ENCODE measurements at regions not wholly inside any gene's neighbourhood (a gene's known extent, or its start where the extent isn't known, plus 50 kb on each side); places are given as distances from the start of the nearest gene placed in this dataset.

DNA sequence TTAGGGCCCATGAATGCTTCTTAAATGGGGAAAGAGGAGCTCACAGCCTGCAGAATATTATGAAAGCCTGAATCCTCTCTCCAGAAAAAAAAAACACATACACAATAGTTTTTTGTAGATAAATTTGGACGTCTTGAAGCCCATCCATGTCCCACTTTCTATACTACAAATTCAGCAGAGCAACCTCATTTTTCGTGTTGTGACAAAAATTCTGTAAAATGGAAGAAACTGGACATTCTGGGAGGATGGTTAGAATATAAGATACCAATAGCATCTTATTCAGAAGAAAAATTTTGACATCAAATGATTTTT, 102.1 kb downstream of the ZNF281 start:
- no peak overlapping the region for H3K27ac Mint-ChIP-seq
- ATAC-seq (no peak), DNase-seq (no peak)
- CTCF ChIA-PET = interaction anchor here (0.6 to 1.9 kb wide), 7 partner anchors 13 to 190 kb away, joined by 3 to 7 read pairs (median 3); no protein-coding TSS in a partner anchor
- H3K36me3 Mint-ChIP-seq = no peaks in the 10 kb centered on the region
- H3K4me3 Mint-ChIP-seq = no peak overlapping the region
- no peaks in the 10 kb centered on the region for H3K9me3 Mint-ChIP-seq (ENCODE audit: low read depth)
- peaks cover 14% of the 10 kb centered on the region for H3K4me1 Mint-ChIP-seq
- peaks cover 27% of the 10 kb centered on the region for H3K27me3 Mint-ChIP-seq

DNA sequence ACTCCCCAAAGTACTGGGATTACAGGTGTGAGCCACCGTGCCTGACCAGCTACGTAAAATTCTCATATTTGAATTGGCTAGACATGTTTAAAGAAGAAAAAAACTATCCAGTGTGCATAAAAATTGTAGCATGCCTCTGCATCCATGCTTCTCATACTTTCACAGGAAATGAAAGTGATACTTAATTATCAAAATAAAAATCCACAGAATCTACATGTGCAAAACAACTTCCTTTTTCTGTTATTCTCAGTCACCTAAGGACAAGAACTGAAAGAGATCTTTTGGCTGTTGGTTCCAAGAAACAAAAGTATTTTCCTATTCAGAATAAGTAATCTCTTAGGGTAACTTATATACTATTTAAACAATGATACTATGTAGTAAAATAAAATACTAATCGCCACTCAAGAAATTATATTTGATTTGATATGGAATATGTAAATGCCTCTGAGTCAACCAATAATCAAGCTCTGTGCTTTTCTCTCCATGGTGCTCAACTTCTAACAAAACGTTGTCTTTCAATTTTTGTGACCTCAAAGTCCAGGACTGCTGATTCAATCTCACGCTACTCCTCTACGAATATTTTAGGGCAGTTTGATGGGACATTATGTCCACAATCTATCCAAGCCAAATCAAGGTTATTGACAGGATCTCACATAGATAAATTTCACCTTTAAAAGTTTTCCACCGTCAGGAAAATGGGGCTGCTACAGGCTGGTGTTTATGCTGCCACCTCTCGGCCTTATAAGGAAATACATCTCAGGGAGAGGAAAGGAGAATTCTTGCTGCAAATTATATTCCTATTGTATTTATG, 102.7 kb downstream of the ZNF281 start:
- Mint-ChIP-seq H3K9me3 (ENCODE audit: low read depth) (no peaks in the 10 kb centered on the region), H3K4me1 (peaks cover 16% of the 10 kb centered on the region), H3K27ac (no peak overlapping the region), H3K27me3 (peaks cover 31% of the 10 kb centered on the region), H3K36me3 (no peaks in the 10 kb centered on the region), H3K4me3 (peak overlapping the region; percentile 45)
- CTCF ChIA-PET = interaction anchor here (0.6 to 2.0 kb wide), 9 partner anchors 13 to 305 kb away, joined by 3 to 7 read pairs (median 4); no protein-coding TSS in a partner anchor
- ATAC-seq (no peak), DNase-seq (no peak)

DNA sequence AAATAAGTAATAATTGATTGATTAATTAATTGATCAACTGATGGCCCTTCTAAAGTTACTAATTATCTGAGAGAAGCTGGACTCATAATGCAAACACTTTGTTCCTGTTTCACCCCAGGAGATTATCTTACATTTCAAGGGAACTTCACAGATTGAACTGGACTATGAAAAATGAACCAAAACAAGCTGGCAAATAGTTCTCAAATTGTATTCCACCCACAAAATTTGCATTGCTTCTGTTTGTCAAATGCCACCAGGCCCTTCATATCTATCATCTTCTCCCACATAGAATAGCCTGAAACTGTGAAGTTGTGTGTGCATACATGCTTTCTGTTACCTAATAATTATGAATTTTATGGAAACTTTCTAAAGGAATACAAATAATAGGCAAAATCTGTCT, 104.0 kb downstream of the ZNF281 start:
- Mint-ChIP-seq H3K4me3 (no peak overlapping the region), H3K27ac (no peak overlapping the region), H3K9me3 (ENCODE audit: low read depth) (no peaks in the 10 kb centered on the region), H3K36me3 (no peaks in the 10 kb centered on the region), H3K4me1 (peaks cover 18% of the 10 kb centered on the region), H3K27me3 (peaks cover 37% of the 10 kb centered on the region)
- ATAC-seq = no peak
- CTCF ChIA-PET = interaction anchor here (2.0 kb wide), 1 partner anchor 177 kb away, joined by 6 read pairs; no protein-coding TSS in a partner anchor
- DNase-seq = no peak

DNA sequence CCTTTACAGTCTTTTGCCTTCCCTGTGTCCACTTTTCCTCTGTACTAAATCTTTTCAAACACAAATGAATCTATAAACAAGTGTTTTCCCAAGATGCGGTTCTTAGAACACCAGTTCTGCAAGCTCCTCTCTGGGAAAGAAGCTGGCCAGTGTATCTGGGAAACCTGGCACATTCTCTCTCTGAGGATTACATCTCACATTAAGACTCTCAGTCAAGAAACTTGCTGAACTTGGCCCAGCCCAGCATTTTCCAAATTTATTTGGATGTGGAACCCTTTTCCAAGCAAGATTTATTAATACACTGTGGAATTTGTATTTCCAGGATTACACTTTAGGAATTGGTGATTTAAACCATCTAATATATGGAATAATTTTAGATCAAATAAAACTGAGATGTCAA, 105.7 kb downstream of the ZNF281 start:
- H3K36me3 Mint-ChIP-seq = no peaks in the 10 kb centered on the region
- H3K4me1 Mint-ChIP-seq = peaks cover 18% of the 10 kb centered on the region
- no peak overlapping the region for H3K27ac Mint-ChIP-seq
- no peak overlapping the region for H3K4me3 Mint-ChIP-seq
- ATAC-seq = no peak
- no peak for DNase-seq
- peaks cover 48% of the 10 kb centered on the region for H3K27me3 Mint-ChIP-seq
- CTCF ChIA-PET = interaction anchor here (1.2 kb wide), 1 partner anchor 185 kb away, joined by 3 read pairs; no protein-coding TSS in a partner anchor
- no peaks in the 10 kb centered on the region for H3K9me3 Mint-ChIP-seq (ENCODE audit: low read depth)

DNA sequence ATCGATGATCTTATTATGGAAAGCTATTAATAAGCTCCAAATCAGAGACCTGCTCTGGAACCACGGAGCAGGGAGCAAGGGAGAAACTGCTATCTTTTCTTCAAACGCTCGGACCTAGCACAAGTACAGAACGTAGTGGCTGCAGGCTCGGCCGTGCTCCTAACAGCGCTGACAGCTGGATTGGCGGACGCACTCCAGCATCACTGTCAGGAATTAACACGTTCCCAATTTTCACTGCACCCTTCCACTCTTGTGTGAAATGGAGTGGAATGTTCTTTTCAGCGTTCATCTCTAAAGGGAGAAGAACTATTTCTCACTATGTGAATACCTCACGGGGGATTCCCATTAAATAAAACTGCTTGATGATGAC, 106.9 kb downstream of the ZNF281 start:
- peak overlapping the region; percentile 85 for H3K4me3 Mint-ChIP-seq
- no peaks in the 10 kb centered on the region for H3K36me3 Mint-ChIP-seq
- H3K4me1 Mint-ChIP-seq = peaks cover 18% of the 10 kb centered on the region
- H3K9me3 Mint-ChIP-seq (ENCODE audit: low read depth) = no peaks in the 10 kb centered on the region
- CTCF ChIA-PET = interaction anchor here (2.2 kb wide), 1 partner anchor 149 kb away, joined by 7 read pairs; no protein-coding TSS in a partner anchor
- ATAC-seq (no peak), DNase-seq (no peak)
- no peak overlapping the region for H3K27ac Mint-ChIP-seq
- peaks cover 49% of the 10 kb centered on the region for H3K27me3 Mint-ChIP-seq

DNA sequence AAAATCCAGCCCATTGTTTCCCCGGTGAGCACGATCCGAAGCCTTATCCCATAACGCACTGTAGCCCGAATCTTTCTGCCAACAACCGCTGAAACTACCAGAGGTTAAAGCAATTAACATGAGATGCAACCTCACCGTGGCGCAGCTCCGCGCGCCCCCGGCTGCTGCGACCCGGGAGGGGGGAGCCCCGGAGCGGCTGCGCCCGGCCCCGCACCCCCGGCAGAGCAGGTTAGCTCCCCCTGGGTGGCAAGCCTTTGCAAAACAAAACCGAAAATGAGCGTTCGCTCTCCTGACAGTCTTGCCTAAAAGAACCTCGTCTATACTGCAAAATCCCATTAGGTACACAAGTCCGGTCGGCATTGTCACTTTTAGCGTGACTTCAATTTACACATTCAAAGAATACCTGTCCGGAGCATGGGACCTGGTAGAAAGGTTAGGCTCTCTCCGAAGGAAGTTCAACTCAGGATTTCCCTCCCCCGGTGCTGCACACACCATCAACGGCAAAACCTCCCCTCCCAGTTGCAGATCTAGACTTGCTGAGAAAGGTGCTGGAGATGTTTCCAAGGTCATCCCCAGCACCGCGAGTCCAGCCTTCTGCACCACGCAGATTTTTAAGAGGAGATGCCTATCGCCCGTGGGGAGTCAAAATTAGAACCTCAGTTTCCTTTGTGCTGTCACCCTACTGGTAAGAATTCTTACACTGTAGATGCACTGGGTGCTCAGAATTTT, 107.5 kb downstream of the ZNF281 start:
- peak overlapping the region; percentile 48 for H3K27ac Mint-ChIP-seq
- CTCF ChIA-PET = interaction anchor here (0.8 to 2.2 kb wide), 3 partner anchors 12 to 619 kb away, joined by 3 to 7 read pairs (median 3); no protein-coding TSS in a partner anchor

DNA sequence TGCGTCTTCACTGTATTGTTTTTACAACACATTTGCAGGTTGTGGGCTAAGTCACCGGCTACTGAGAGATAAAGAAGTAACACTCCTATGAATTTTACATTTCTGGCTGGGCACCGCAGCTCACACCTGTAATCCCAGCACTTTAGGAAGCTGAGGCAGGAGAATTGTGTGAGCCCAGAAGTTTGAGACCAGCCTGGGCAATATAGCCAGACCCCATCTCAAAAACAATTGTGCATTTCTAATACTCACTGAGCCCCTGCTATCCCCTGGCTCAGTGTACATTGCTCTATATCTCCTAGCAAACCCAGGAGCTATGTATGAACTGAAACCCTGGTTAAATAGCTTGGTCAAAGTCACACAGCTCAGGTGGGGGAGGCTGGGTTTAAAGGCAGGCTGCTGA, 108.7 kb downstream of the ZNF281 start:
- CTCF ChIA-PET = interaction anchor here (1.1 to 2.2 kb wide), 3 partner anchors 13 to 189 kb away, joined by 3 to 7 read pairs (median 6); no protein-coding TSS in a partner anchor
- Mint-ChIP-seq H3K27ac (no peak overlapping the region), H3K36me3 (no peaks in the 10 kb centered on the region), H3K4me1 (peaks cover 9% of the 10 kb centered on the region), H3K27me3 (peaks cover 52% of the 10 kb centered on the region), H3K4me3 (no peak overlapping the region), H3K9me3 (ENCODE audit: low read depth) (no peaks in the 10 kb centered on the region)
- no peak for ATAC-seq
- no peak for DNase-seq

More for the DNA sequence above, 107.5 kb downstream of the ZNF281 start:
- peak; percentile 97 for ATAC-seq
- Mint-ChIP-seq H3K4me1 (peaks cover 15% of the 10 kb centered on the region), H3K27me3 (peaks cover 49% of the 10 kb centered on the region), H3K4me3 (peak overlapping the region; percentile 85), H3K36me3 (no peaks in the 10 kb centered on the region), H3K9me3 (ENCODE audit: low read depth) (no peaks in the 10 kb centered on the region)
- peak; percentile 70 for DNase-seq

DNA sequence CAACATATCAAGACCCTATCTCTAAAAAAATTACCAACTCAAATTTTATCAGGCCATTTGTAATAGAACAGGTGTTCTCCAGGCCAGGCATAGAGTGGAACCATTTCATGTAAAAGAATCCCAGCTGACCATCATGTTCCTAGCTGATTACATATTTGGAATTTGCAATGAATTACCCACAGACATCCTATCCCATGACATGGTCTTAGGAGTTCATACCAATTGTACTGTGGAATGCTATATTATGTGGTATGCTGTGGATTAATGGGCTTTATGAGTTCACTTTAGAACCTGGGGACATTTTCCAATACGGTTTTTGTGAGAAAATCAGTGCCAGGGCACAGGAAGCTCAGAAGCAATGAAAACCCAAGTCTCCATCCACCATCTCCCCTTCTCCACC, 110.3 kb downstream of the ZNF281 start:
- CTCF ChIA-PET = no interaction called here
- Mint-ChIP-seq H3K4me3 (no peak overlapping the region), H3K4me1 (peaks cover 9% of the 10 kb centered on the region), H3K27ac (no peak overlapping the region), H3K9me3 (ENCODE audit: low read depth) (no peaks in the 10 kb centered on the region), H3K36me3 (no peaks in the 10 kb centered on the region), H3K27me3 (peaks cover 42% of the 10 kb centered on the region)
- no peak for ATAC-seq
- DNase-seq = no peak

DNA sequence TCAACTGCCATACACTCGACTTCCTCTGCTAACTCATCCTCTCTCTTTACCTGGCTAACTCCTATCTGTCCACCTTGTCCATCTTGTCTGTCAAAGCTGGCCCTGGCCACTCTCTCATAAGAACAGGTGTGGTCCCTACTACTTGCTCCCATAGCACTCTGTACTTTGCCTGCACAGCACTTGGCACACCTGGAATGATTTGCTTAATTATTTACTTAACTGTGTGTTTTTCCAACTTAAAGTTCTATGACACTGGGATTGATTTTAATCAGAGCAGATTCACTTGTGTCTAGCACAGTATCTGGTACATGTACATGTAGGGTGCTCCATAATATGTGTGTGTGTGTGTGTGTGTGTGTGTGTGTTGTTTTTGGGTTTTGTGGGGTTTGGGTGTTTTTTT, 111.6 kb downstream of the ZNF281 start:
- ATAC-seq (no peak), DNase-seq (no peak)
- no peaks in the 10 kb centered on the region for H3K36me3 Mint-ChIP-seq
- CTCF ChIA-PET = no interaction called here
- peaks cover 34% of the 10 kb centered on the region for H3K27me3 Mint-ChIP-seq
- H3K27ac Mint-ChIP-seq = no peak overlapping the region
- H3K4me3 Mint-ChIP-seq = no peak overlapping the region
- peaks cover 11% of the 10 kb centered on the region for H3K4me1 Mint-ChIP-seq
- no peaks in the 10 kb centered on the region for H3K9me3 Mint-ChIP-seq (ENCODE audit: low read depth)

DNA sequence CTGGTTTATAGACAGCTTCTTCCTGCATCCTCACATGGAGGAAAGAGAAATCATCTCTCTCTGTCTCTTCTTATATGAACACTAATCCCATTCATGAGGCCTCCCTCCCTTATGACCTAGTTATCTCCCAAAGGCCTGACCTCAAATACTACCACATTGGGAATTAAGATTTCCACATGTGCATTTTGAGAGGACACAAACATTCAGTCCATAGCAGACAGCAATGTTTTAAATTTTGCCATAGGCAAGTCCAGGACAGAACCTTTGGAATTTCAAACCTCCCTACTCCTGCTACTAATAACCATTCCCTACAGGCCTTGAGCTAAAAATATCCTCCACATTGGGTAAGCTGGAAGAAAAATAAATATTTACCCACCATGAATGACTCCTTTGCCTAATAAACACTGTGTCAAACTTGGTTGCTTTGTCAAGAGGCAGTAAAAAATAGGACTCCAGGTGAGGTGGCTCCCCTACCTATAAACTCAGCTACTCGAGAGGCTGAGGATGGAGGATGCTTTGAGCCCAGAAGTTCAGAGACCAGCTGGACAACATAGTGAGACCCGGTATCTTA, 113.7 kb downstream of the ZNF281 start:
- no peak for ATAC-seq
- Mint-ChIP-seq H3K27me3 (peaks cover 35% of the 10 kb centered on the region), H3K27ac (no peak overlapping the region), H3K36me3 (no peaks in the 10 kb centered on the region), H3K4me3 (no peak overlapping the region), H3K9me3 (ENCODE audit: low read depth) (no peaks in the 10 kb centered on the region), H3K4me1 (peaks cover 10% of the 10 kb centered on the region)
- DNase-seq = no peak
- CTCF ChIA-PET = no interaction called here

DNA sequence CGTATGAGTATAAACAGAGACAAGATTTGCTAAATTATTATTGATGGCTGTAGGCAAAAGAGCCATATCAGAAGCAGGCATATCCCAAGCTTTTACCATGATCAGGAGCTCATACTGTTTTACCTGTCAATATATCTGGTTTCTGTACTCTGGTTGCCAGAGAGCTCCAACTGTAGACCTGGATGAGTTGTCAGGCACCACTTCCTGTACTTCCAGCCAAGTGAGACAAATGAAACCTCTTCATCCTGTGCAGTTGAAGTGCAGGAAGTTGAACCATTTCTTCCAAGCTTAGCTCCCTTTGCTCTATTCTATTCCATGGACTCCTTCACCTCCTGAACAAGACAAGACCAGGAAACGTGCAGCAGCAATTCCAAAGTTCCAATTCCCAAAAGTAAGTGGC, 115.6 kb downstream of the ZNF281 start:
- no peak overlapping the region for H3K27ac Mint-ChIP-seq
- peaks cover 25% of the 10 kb centered on the region for H3K27me3 Mint-ChIP-seq
- no peak overlapping the region for H3K4me3 Mint-ChIP-seq
- no peaks in the 10 kb centered on the region for H3K9me3 Mint-ChIP-seq (ENCODE audit: low read depth)
- no peaks in the 10 kb centered on the region for H3K36me3 Mint-ChIP-seq
- CTCF ChIA-PET = interaction anchor here (1.1 to 2.4 kb wide), 2 partner anchors 13 to 215 kb away, joined by 3 to 7 read pairs; no protein-coding TSS in a partner anchor
- peaks cover 10% of the 10 kb centered on the region for H3K4me1 Mint-ChIP-seq
- DNase-seq (no peak), ATAC-seq (no peak)

DNA sequence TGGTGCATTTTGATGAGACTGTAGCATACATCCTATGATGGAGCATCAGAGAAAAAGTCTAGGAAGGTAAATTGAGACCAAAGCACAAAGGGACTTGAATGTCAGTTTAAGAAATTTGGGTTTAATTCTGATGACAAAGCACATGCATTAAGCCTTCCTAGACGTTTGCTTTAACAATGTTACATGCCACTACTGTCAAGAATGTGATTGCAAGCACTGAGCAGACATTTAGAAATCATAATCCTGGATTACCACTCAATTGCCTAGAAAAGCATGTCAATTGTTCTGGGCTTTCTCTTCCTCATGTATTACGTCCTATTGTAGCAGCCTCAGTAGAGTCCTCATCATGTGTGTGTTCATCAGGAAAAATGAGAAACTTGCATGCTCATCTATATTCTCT, 117.1 kb downstream of the ZNF281 start:
- H3K9me3 Mint-ChIP-seq (ENCODE audit: low read depth) = no peaks in the 10 kb centered on the region
- no peak overlapping the region for H3K27ac Mint-ChIP-seq
- H3K27me3 Mint-ChIP-seq = peaks cover 22% of the 10 kb centered on the region
- H3K4me1 Mint-ChIP-seq = peaks cover 10% of the 10 kb centered on the region
- CTCF ChIA-PET = interaction anchor here (1.0 kb wide), 1 partner anchor 196 kb away, joined by 4 read pairs; no protein-coding TSS in a partner anchor
- DNase-seq (no peak), ATAC-seq (no peak)
- no peak overlapping the region for H3K4me3 Mint-ChIP-seq
- H3K36me3 Mint-ChIP-seq = no peaks in the 10 kb centered on the region

DNA sequence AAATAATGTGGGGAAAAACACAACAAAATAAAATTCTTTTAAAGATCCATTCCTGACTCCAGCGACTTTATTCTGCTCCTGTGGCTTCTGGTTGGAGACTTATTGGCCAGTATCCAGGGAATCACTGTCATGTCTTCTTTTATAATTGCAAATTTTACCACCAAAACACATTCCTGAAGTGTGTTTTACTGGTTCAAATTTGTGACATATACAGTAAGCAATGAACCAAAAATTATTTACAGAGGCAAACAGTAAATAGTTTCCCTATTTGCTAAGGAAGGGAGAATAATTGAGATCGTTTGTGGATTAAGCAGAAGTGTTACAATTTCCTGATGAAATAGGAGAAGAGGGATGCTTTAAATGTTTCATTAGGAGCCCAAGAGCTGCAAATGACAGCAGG, 118.7 kb downstream of the ZNF281 start:
- no peak overlapping the region for H3K27ac Mint-ChIP-seq
- H3K4me3 Mint-ChIP-seq = no peak overlapping the region
- DNase-seq (no peak), ATAC-seq (no peak)
- H3K36me3 Mint-ChIP-seq = no peaks in the 10 kb centered on the region
- H3K27me3 Mint-ChIP-seq = peaks cover 19% of the 10 kb centered on the region
- peaks cover 10% of the 10 kb centered on the region for H3K4me1 Mint-ChIP-seq
- CTCF ChIA-PET = interaction anchor here (1.0 kb wide), 1 partner anchor 11 kb away, joined by 3 read pairs; no protein-coding TSS in a partner anchor
- no peaks in the 10 kb centered on the region for H3K9me3 Mint-ChIP-seq (ENCODE audit: low read depth)
